BLaER1 treated with 17β-estradiol and CSF1 and Interleukin-3, amounts not matched to agents 10 nM and 100 nM (cell line): ENCODE measurements at regions not wholly inside any gene's neighbourhood (a gene's known extent, or its start where the extent isn't known, plus 50 kb on each side); places are given as distances from the start of the nearest gene placed in this dataset.

Experiments used
- H3K27ac ChIP-seq, 11 experiments: shearing (Covaris generic); formaldehyde crosslinking; 2 replicates each; pipeline ENCODE4 v1.8.1; 2022
- H3K27me3 ChIP-seq, 11 experiments: shearing (Covaris generic); formaldehyde crosslinking; 2 replicates each; pipeline ENCODE4 v1.8.1; 2022
- H3K36me3 ChIP-seq, 11 experiments: shearing (Covaris generic); formaldehyde crosslinking; 2 replicates each; pipeline ENCODE4 v1.8.1; 2022
- H3K4me1 ChIP-seq, 10 experiments: shearing (Covaris generic); formaldehyde crosslinking; 2 replicates each; pipeline ENCODE4 v1.8.1; 2022
- H3K4me2 ChIP-seq, 11 experiments: shearing (Covaris generic); formaldehyde crosslinking; 2 replicates each; pipeline ENCODE4 v1.8.1; 2022
- H3K4me3 ChIP-seq, 10 experiments: shearing (Covaris generic); formaldehyde crosslinking; 2 replicates each; pipeline ENCODE4 v1.8.1; 2022
- H3K9ac ChIP-seq, 11 experiments: shearing (Covaris generic); formaldehyde crosslinking; 2 replicates each; pipeline ENCODE4 v1.8.1; 2022
- H3K9me3 ChIP-seq, 11 experiments: shearing (Covaris generic); formaldehyde crosslinking; replicated peaks in 1 of 11; 2 replicates each; pipeline ENCODE4 v1.8.1; 2022
- H4K20me1 ChIP-seq, 11 experiments: shearing (Covaris generic); formaldehyde crosslinking; 2 replicates each; pipeline ENCODE4 v1.8.1; 2022
- Cebpa-rat ChIP-seq, 11 experiments: shearing (Covaris generic); IDR thresholded peaks; 2 replicates each; pipeline ENCODE4 v1.8.1; 2022

GRCh38 chr7:119482671-119483070, 790.3 kb upstream of the KCND2 start:
- Histone ChIP-seq H3K4me1 (peaks cover 0 to 20% (median 0%) of the 10 kb centered on the region in 10 experiments; a peak in 3 of 20 replicates), H3K36me3 (no peaks in the 10 kb centered on the region), H3K4me3 (no peak overlapping the region), H3K27ac (peak overlapping the region in 3 of 11 experiments; percentile 60 to 78 (median 72); a peak in 5 of 22 replicates), H3K4me2 (peak overlapping the region in 2 of 11 experiments; percentile 41 to 49; a peak in 2 of 22 replicates), H4K20me1 (no peaks in the 10 kb centered on the region), H3K27me3 (no peaks in the 10 kb centered on the region), H3K9ac (peak overlapping the region in 2 of 11 experiments; percentile 58 to 62; a peak in 2 of 22 replicates), H3K9me3 (peaks cover 0 to 6% (median 0%) of the 10 kb centered on the region in 11 experiments; a peak in 3 of 22 replicates)
- no peak for TF ChIP-seq Cebpa-rat (IDR thresholded peaks at IDR 0.05)

DNA sequence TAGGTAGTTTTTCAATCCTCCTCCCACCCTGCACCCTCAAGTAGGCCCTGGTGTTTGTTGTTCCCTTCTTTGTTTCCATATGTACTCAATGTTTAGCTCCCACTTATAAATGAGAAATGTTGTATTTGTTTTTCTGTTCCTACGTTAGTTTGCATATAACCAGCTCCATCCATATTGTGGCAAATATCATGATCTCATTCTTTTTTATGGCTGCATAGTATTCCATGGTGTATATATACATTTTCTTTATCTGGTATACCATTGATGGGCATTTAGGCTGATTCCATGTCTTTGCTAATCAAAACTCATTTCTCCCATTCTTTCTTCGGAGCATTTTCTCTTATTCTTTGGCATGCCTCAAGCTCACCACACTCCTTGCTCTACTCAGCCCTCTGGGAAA, 789.6 kb upstream of the KCND2 start:
- Histone ChIP-seq H3K4me3 (no peak overlapping the region), H3K9ac (peak overlapping the region in 1 of 11 experiments; percentile 62; a peak in 1 of 22 replicates), H3K27me3 (no peaks in the 10 kb centered on the region), H3K9me3 (peaks cover 0 to 6% (median 0%) of the 10 kb centered on the region in 11 experiments; a peak in 3 of 22 replicates), H3K27ac (peak overlapping the region in 3 of 11 experiments; percentile 60 to 78 (median 72); a peak in 4 of 22 replicates), H3K36me3 (no peaks in the 10 kb centered on the region), H4K20me1 (no peaks in the 10 kb centered on the region), H3K4me1 (peaks cover 0 to 20% (median 0%) of the 10 kb centered on the region in 10 experiments; a peak in 3 of 20 replicates), H3K4me2 (peak overlapping the region in 1 of 11 experiments; percentile 49; a peak in 2 of 22 replicates)
- no peak for TF ChIP-seq Cebpa-rat (IDR thresholded peaks at IDR 0.05)

DNA sequence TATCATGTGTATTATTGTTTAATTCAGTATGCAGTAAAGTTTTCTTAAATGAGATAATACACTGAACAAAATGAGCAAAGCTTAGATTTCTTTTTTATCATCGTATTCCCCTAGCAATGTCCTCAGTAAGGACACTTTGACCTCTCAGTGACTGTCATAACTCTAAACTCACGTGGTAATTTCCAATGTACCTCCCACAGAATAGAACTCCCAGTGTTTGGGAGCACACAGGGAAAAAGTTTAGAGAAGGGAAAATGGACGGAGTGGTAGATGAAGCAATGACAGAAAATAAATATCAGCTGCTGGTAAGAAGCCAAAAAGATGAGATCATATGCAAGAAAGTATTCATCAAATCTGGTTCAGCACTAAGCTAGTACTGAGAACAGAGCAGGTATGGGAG, 758.6 kb upstream of the KCND2 start:
- Histone ChIP-seq H3K9ac (no peak overlapping the region), H4K20me1 (no peaks in the 10 kb centered on the region), H3K4me2 (no peak overlapping the region), H3K36me3 (no peaks in the 10 kb centered on the region), H3K27me3 (no peaks in the 10 kb centered on the region), H3K4me1 (no peaks in the 10 kb centered on the region), H3K4me3 (no peak overlapping the region), H3K27ac (no peak overlapping the region), H3K9me3 (no peaks in the 10 kb centered on the region)
- no peak for TF ChIP-seq Cebpa-rat (IDR thresholded peaks at IDR 0.05)

DNA sequence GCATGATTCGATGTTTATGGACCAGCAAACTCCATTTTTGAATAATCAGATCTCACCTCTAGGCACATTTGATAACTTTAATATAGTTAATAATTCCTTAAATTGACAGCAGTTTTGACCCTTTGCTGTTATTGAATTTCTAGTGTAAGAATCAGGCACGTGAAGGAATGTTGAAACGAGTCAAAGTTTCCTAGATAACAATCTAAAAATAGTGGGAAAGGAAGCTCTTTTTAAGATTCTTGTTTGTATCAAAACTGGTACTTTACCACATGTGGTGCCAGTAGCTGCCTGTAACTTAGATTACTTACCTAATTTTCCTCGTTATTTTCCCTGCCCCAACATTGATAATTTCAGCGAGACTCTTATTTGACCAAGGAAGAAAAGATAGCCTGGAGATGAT, 757.8 kb upstream of the KCND2 start:
- TF ChIP-seq Cebpa-rat (IDR thresholded peaks at IDR 0.05): no peak
- Histone ChIP-seq H4K20me1 (no peaks in the 10 kb centered on the region), H3K9me3 (no peaks in the 10 kb centered on the region), H3K36me3 (no peaks in the 10 kb centered on the region), H3K27ac (no peak overlapping the region), H3K4me2 (no peak overlapping the region), H3K4me3 (no peak overlapping the region), H3K4me1 (no peaks in the 10 kb centered on the region), H3K27me3 (no peaks in the 10 kb centered on the region), H3K9ac (no peak overlapping the region)

DNA sequence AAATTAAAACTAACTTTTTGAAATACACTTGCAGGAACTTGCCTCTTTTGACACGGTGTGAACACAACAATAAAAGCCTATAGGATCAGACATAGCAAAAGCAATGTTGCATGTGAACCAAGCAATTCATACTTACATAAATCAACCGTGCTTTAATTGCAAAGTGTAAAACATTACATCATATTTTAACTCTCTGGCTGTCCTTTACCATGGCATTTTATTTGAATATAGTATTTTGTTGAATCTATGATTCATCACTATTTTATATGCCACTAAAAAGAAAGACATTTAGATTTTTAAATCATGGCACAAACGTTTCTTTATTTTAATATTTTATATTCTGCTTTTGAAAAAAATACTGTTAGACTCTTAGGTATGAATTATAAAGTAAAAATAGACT, 757.0 kb upstream of the KCND2 start:
- no peak overlapping the region for H3K4me3 ChIP-seq
- H3K4me2 ChIP-seq: no peak overlapping the region
- H3K27me3 ChIP-seq: no peaks in the 10 kb centered on the region
- H3K27ac ChIP-seq: no peak overlapping the region
- H4K20me1 ChIP-seq: no peaks in the 10 kb centered on the region
- H3K9me3 ChIP-seq: no peaks in the 10 kb centered on the region
- no peaks in the 10 kb centered on the region for H3K36me3 ChIP-seq
- no peak overlapping the region for H3K9ac ChIP-seq
- H3K4me1 ChIP-seq: no peaks in the 10 kb centered on the region
- no peak for TF ChIP-seq Cebpa-rat (IDR thresholded peaks at IDR 0.05)

DNA sequence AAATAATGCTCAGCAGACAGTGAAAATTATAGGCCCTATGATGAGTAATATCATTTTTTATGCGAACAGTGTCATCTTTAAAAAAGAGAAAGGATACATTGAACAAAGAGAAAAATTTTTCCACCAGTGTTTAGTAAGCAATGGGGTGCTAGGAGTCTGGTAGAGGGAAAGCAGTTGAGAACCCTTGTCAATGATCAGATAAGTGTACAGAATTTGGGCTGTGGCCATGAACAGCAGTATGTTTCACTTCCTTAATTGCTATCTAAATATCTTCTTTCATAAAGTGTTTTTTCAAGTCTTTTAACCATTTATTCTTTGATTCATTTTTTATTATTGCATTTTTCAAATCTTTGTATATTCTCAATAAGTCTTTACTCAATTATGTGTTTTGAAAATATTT, 750.7 kb upstream of the KCND2 start:
- Histone ChIP-seq H3K4me3 (no peak overlapping the region), H3K4me2 (no peak overlapping the region), H3K27ac (no peak overlapping the region), H3K27me3 (no peaks in the 10 kb centered on the region), H3K9me3 (0 out of 22 replicates have a peak, but pooled peaks cover 0 to 3% (median 0%) of the 10 kb centered on the region in 11 experiments), H4K20me1 (no peaks in the 10 kb centered on the region), H3K9ac (no peak overlapping the region), H3K36me3 (no peaks in the 10 kb centered on the region), H3K4me1 (no peaks in the 10 kb centered on the region)
- TF ChIP-seq Cebpa-rat (IDR thresholded peaks at IDR 0.05): no peak

DNA sequence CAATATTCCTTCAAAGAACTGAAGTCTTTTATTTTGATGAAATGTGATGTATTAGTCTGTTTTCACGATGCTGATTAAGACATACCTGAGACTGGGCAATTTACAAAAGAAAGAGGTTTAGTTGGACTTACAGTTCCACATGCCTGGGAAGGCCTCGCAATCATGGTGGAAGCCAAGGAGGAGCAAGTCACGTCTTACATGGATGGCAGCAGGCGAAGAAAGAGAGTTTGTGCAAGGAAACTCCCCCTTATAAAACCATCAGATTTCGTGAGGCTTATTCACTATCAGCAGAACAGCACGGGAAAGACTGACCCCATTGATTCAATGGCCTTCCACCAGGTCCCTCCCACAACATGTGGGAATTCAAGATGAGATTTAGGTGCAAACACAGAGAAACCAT, 750.3 kb upstream of the KCND2 start:
- Histone ChIP-seq H3K4me1 (no peaks in the 10 kb centered on the region), H3K9me3 (0 out of 22 replicates have a peak, but pooled peaks cover 0 to 3% (median 0%) of the 10 kb centered on the region in 11 experiments), H3K4me2 (no peak overlapping the region), H4K20me1 (no peaks in the 10 kb centered on the region), H3K27me3 (no peaks in the 10 kb centered on the region), H3K36me3 (no peaks in the 10 kb centered on the region), H3K9ac (no peak overlapping the region), H3K27ac (no peak overlapping the region), H3K4me3 (no peak overlapping the region)
- TF ChIP-seq Cebpa-rat (IDR thresholded peaks at IDR 0.05): no peak

GRCh38 chr7:119545118-119545517, 727.9 kb upstream of the KCND2 start:
- Histone ChIP-seq H3K27ac (no peak overlapping the region), H3K4me2 (no peak overlapping the region), H3K4me3 (no peak overlapping the region), H4K20me1 (no peaks in the 10 kb centered on the region), H3K36me3 (no peaks in the 10 kb centered on the region), H3K9ac (no peak overlapping the region), H3K27me3 (no peaks in the 10 kb centered on the region), H3K9me3 (no peaks in the 10 kb centered on the region), H3K4me1 (no peaks in the 10 kb centered on the region)
- no peak for TF ChIP-seq Cebpa-rat (IDR thresholded peaks at IDR 0.05)

DNA sequence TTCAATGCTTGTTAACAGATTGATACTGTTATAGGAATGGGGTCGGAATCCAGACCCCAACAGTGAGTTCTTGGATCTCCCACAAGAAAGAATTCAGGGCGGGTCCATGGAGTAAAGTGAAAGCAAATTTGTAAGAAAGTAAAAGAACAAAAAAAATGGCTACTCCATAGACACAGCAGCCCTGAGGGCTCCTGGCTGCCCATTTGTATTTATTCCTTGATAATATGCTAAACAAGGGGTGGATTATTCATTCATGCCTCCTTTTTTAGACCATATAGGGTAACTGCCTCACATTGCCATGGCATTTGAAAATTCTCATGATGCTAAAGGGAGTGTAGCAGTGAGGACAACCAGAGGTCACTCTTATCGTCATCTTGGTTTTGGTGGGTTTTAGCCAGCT, 717.2 kb upstream of the KCND2 start:
- no peaks in the 10 kb centered on the region for H3K4me1 ChIP-seq
- no peaks in the 10 kb centered on the region for H4K20me1 ChIP-seq
- H3K27me3 ChIP-seq: no peaks in the 10 kb centered on the region
- H3K4me3 ChIP-seq: no peak overlapping the region
- no peaks in the 10 kb centered on the region for H3K36me3 ChIP-seq
- no peaks in the 10 kb centered on the region for H3K9me3 ChIP-seq
- H3K4me2 ChIP-seq: no peak overlapping the region
- TF ChIP-seq Cebpa-rat (IDR thresholded peaks at IDR 0.05): no peak
- no peak overlapping the region for H3K9ac ChIP-seq
- no peak overlapping the region for H3K27ac ChIP-seq

GRCh38 chr7:119556436-119556835, 716.5 kb upstream of the KCND2 start:
- Histone ChIP-seq H3K4me2 (no peak overlapping the region), H3K27ac (no peak overlapping the region), H3K4me1 (no peaks in the 10 kb centered on the region), H3K4me3 (no peak overlapping the region), H3K9ac (no peak overlapping the region), H3K27me3 (no peaks in the 10 kb centered on the region), H3K9me3 (no peaks in the 10 kb centered on the region), H3K36me3 (no peaks in the 10 kb centered on the region), H4K20me1 (no peaks in the 10 kb centered on the region)
- no peak for TF ChIP-seq Cebpa-rat (IDR thresholded peaks at IDR 0.05)
